Heart left ventricle (tissue), 13 donors: ENCODE measurements at regions not wholly inside any gene's neighbourhood (a gene's known extent, or its start where the extent isn't known, plus 50 kb on each side); places are given as distances from the start of the nearest gene placed in this dataset.

Experiments used
- CTCF ChIP-seq, 12 donors: fragments of 200-600 bp; sonication (generic) in 4 of 12; IDR thresholded peaks; one replicate each; pipeline versions ENCODE4 v1.5.0 to v1.8.0; 2018 to 2022; ENCODE audit warnings: antibody characterized with exemption in 12 of 12, mild to moderate bottlenecking in 5 of 12
- POLR2A ChIP-seq, 2 donors: fragments of 450-650 bp; IDR thresholded peaks; one replicate each; pipeline ENCODE4 v1.6.1; 2017; ENCODE audit warnings: antibody characterized with exemption in 2 of 2, mild to moderate bottlenecking in 2 of 2, moderate library complexity in 2 of 2
- donor health status: ischemic (EF 13 %, LVEDD 7.1; RV severe dilation, severe dysfunction).
- donor health status: DM: no; HTN: yes; CAD: no.
- donor health status: DM: no; HTN: no; CAD: no.
- donor health status: ischemic (EF 25% LVEDD 6.9; RV normal size, moderate dysfunction).
- donor health status: ischemic (EF 25% LVEDD 5.7; RV mildly dilated, moderate dysfunction).
- donor health status: ischemic (EF 35%, LVEDD 5.7; RV mildly dilated, moderate dysfunction).
- donor health status: nonischemic (EF 11% LVEDD 7.7; RV severe dilation, severe dysfunction).
- donor health status: DM: yes; HTN: yes; CAD: no.
- donor health status: PGD.
- donor health status: ischemic (EF 29% LVEDD 5.4; RV normal size, mild dysfunction).
- donor health status: nonischemic (EF 23%, LVEDD 6.1; RV moderate dilation, normal function).

GRCh38 chr17:31595666-31596381 is 204.3 kb downstream of the RAB11FIP4 start:
- TF ChIP-seq POLR2A (IDR thresholded peaks at IDR 0.05) (no peak), CTCF (IDR thresholded peaks at IDR 0.05) (no peak)
